Fibroblast of skin of left quadriceps (primary cell): ENCODE measurements at regions not wholly inside any gene's neighbourhood (a gene's known extent, or its start where the extent isn't known, plus 50 kb on each side); places are given as distances from the start of the nearest gene placed in this dataset.
A peak's percentile ranks its signal among the peaks of the same experiment; 100 is the strongest.
"Not testable (repeated sequence)": the region's sequence is repeated elsewhere in the genome, so short reads cannot be mapped to it uniquely, and the experiment has no call there.

Experiments used
- DNase-seq, 2 experiments: peaks; one replicate each; pipeline ENCODE4 v3.0.0-alpha.2; 2013; ENCODE audit warnings: low read depth in 2 of 2

GRCh38 chr5:163569284-163569683, 63.9 kb downstream of the MAT2B start:
- no peak for DNase-seq

GRCh38 chr5:163571744-163572143, 66.3 kb downstream of the MAT2B start:
- DNase-seq = peak; percentile 90 to 92

- DNase-seq = no peak
Measured at GRCh38 chr5:163574472-163575440, 69.3 kb downstream of the MAT2B start.

GRCh38 chr5:163578652-163579051, 73.2 kb downstream of the MAT2B start:
- DNase-seq = no peak

GRCh38 chr5:163579729-163580128, 74.3 kb downstream of the MAT2B start:
- DNase-seq = no peak

- no peak for DNase-seq
Measured at GRCh38 chr5:163580516-163580915, 75.1 kb downstream of the MAT2B start.

- DNase-seq = not testable (repeated sequence)
Measured at GRCh38 chr5:163583491-163584153, 78.2 kb downstream of the MAT2B start.

GRCh38 chr5:163585206-163585605, 79.8 kb downstream of the MAT2B start:
- DNase-seq = peak in 1 of 2 experiments; percentile 33

- DNase-seq = no peak
Measured at GRCh38 chr5:163586531-163586956, 81.1 kb downstream of the MAT2B start.

GRCh38 chr5:163594951-163595350, 89.5 kb downstream of the MAT2B start:
- DNase-seq = no peak

- no peak for DNase-seq
Measured at GRCh38 chr5:163595932-163596607, 90.7 kb downstream of the MAT2B start.

GRCh38 chr5:163596608-163597315, 91.3 kb downstream of the MAT2B start:
- DNase-seq = no peak

GRCh38 chr5:163604013-163604412, 98.6 kb downstream of the MAT2B start:
- no peak for DNase-seq

- no peak for DNase-seq
Measured at GRCh38 chr5:163607256-163607655, 101.8 kb downstream of the MAT2B start.

GRCh38 chr5:163608621-163609020, 103.2 kb downstream of the MAT2B start:
- DNase-seq = no peak

GRCh38 chr5:163609910-163610309, 104.5 kb downstream of the MAT2B start:
- DNase-seq = no peak

- no peak for DNase-seq
Measured at GRCh38 chr5:163612358-163613149, 107.1 kb downstream of the MAT2B start.

- DNase-seq = no peak
Measured at GRCh38 chr5:163613150-163613442, 107.7 kb downstream of the MAT2B start.

- peak in 1 of 2 experiments; percentile 12 for DNase-seq
Measured at GRCh38 chr5:163614787-163615186, 109.4 kb downstream of the MAT2B start.

- DNase-seq = no peak
Measured at GRCh38 chr5:163619273-163619934, 114.0 kb downstream of the MAT2B start.
